ENCODE measurements at regions not wholly inside any gene's neighbourhood (a gene's known extent, or its start where the extent isn't known, plus 50 kb on each side); places are given as distances from the start of the nearest gene placed in this dataset.

DNA sequence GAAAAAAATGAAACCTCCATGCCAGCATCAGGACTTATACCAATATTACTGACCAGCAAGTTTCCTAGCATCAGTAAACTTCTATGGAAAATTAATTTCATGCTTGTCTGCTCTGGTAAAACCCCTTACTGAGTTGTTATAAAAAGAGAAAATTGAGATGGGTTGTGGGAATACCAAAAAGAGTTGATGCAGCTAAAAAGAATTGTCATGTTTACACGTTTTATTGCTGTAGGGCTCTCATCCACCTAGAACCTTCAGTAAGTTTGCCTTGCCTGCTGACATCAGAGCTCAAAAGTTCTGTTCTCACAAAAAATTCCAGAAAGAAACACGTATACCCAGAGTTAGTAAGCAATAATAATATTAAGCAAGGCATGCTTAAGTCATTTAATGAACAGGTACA lies 641.3 kb upstream of the ZNF385D start:
- peaks cover 0 to 9% of the 10 kb centered on the region in 2 experiments; a peak in 2 of 4 replicates for H3K9me3 ChIP-seq (ENCODE audit: control insufficient read depth in 1 of 2, insufficient read depth in 1 of 2, low read depth in 1 of 2, low read length in 2 of 2)
- no peaks in the 10 kb centered on the region for H3K9me2 ChIP-seq (ENCODE audit: insufficient read depth)
- no peaks in the 10 kb centered on the region for H4K20me1 ChIP-seq (ENCODE audit: insufficient read depth)
- CTCF ChIA-PET: no interaction called here
- no peaks in the 10 kb centered on the region for H3K79me2 ChIP-seq (ENCODE audit: insufficient read depth, low read length)
- intact Hi-C loops (cut with micrococcal nuclease): no loop called here
- H3K27ac ChIP-seq (ENCODE audit: low read depth, low read length): no peak overlapping the region
- H3K36me3 ChIP-seq (ENCODE audit: control insufficient read depth in 1 of 2, insufficient read depth in 2 of 2, low read length in 2 of 2): no peaks in the 10 kb centered on the region
- DNase-seq (ENCODE audit: low read depth, low spot score): no peak
- no peak overlapping the region for H2AFZ ChIP-seq (ENCODE audit: low read depth, low read length, poor library complexity, severe bottlenecking)
- H3K4me1 ChIP-seq (ENCODE audit: control insufficient read depth in 1 of 2, insufficient read depth in 2 of 2, low read length in 2 of 2): no peaks in the 10 kb centered on the region
- BruUV-seq (replicated peaks): no TSS peak
- RAD21 ChIA-PET (ENCODE audit: low non-redundant PET in 1 of 2, low total read pairs in 2 of 2, uncharacterized antibody in 2 of 2, unreplicated experiment in 2 of 2): no interaction called here
- H3K4me3 ChIP-seq (replicated peaks in 1 of 2; ENCODE audit: low read depth in 1 of 2, low read length in 2 of 2): no peak overlapping the region
- H3K9ac ChIP-seq (ENCODE audit: low read length): no peak overlapping the region
- H3K4me2 ChIP-seq (ENCODE audit: low read length): no peak overlapping the region
- ATAC-seq: no peak
- POLR2A ChIA-PET: no interaction called here
- TF ChIP-seq MAX (IDR thresholded peaks at IDR 0.05) (no peak), FOSL1 (IDR thresholded peaks at IDR 0.05; ENCODE audit: low read depth) (no peak), SRF (IDR thresholded peaks at IDR 0.05; ENCODE audit: low read depth) (no peak), EGR1 (IDR thresholded peaks at IDR 0.05; ENCODE audit: low read depth) (no peak), CBX3 (IDR thresholded peaks at IDR 0.05; ENCODE audit: low read depth) (no peak), ELF1 (IDR thresholded peaks at IDR 0.05; ENCODE audit: borderline replicate concordance, low read depth) (no peak)
- no peaks in the 10 kb centered on the region for H3K27me3 ChIP-seq (ENCODE audit: insufficient read depth, low read length)

DNA sequence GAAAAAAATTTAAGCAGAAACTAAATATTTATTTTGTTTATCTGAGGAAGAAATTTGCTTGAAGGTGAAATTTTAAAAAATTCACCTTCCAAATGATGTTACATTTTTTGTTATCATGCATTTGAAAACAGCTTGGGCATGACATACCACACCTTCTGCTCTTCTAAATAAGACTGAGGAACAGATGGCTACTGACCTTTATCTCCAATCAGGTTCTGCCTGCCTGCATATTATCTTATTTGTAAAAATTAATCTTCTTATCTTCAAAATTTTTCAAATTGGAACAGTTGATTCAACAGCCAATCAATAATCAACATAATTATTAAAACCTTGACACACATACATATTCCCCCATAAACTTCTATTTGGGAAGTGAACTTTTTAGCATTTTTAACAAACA lies 641.8 kb upstream of the ZNF385D start:
- TF ChIP-seq EGR1 (IDR thresholded peaks at IDR 0.05; ENCODE audit: low read depth) (no peak), ZBTB33 (IDR thresholded peaks at IDR 0.05; ENCODE audit: extremely low read depth, insufficient replicate concordance, low read length) (no peak), EZH2phosphoT487 (IDR thresholded peaks at IDR 0.05; ENCODE audit: borderline replicate concordance) (no peak), SRF (IDR thresholded peaks at IDR 0.05; ENCODE audit: low read depth) (no peak), POLR2A (IDR thresholded peaks at IDR 0.05; ENCODE audit: borderline replicate concordance, extremely low read depth, insufficient read depth, insufficient read length) (no peak), ZFX (IDR thresholded peaks at IDR 0.05) (no peak), EZH2 (IDR thresholded peaks at IDR 0.05) (no peak), CBX3 (IDR thresholded peaks at IDR 0.05; ENCODE audit: low read depth) (no peak), FOSL1 (IDR thresholded peaks at IDR 0.05; ENCODE audit: low read depth) (no peak), ELF1 (IDR thresholded peaks at IDR 0.05; ENCODE audit: borderline replicate concordance, low read depth) (no peak), YY1 (IDR thresholded peaks at IDR 0.05; ENCODE audit: extremely low read depth, insufficient replicate concordance, low read depth, low read length) (no peak), TCF7L2 (IDR thresholded peaks at IDR 0.05; ENCODE audit: borderline replicate concordance, extremely low read depth, insufficient read depth, insufficient read length) (no peak)
- TF ChIP-seq, protein P1, sequence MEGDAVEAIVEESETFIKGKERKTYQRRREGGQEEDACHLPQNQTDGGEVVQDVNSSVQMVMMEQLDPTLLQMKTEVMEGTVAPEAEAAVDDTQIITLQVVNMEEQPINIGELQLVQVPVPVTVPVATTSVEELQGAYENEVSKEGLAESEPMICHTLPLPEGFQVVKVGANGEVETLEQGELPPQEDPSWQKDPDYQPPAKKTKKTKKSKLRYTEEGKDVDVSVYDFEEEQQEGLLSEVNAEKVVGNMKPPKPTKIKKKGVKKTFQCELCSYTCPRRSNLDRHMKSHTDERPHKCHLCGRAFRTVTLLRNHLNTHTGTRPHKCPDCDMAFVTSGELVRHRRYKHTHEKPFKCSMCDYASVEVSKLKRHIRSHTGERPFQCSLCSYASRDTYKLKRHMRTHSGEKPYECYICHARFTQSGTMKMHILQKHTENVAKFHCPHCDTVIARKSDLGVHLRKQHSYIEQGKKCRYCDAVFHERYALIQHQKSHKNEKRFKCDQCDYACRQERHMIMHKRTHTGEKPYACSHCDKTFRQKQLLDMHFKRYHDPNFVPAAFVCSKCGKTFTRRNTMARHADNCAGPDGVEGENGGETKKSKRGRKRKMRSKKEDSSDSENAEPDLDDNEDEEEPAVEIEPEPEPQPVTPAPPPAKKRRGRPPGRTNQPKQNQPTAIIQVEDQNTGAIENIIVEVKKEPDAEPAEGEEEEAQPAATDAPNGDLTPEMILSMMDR (IDR thresholded peaks at IDR 0.05 in 2 of 3, conservative IDR thresholded peaks at IDR 0.05 in 1 of 3; ENCODE audit: borderline replicate concordance in 1 of 3, insufficient read depth in 1 of 3, low read depth in 2 of 3, low read length in 2 of 3): no peak
- RAD21 ChIA-PET (ENCODE audit: low non-redundant PET in 1 of 2, low total read pairs in 2 of 2, uncharacterized antibody in 2 of 2, unreplicated experiment in 2 of 2): no interaction called here

More for the DNA sequence above, 641.8 kb upstream of the ZNF385D start:
- H3K27ac ChIP-seq (ENCODE audit: low read depth, low read length): no peak overlapping the region
- H3K9me2 ChIP-seq (ENCODE audit: insufficient read depth): no peaks in the 10 kb centered on the region
- H3K36me3 ChIP-seq (ENCODE audit: control insufficient read depth in 1 of 2, insufficient read depth in 2 of 2, low read length in 2 of 2): no peaks in the 10 kb centered on the region
- intact Hi-C loops (cut with micrococcal nuclease): no loop called here
- no peak for DNase-seq (ENCODE audit: low read depth, low spot score)
- BruUV-seq (replicated peaks): no TSS peak
- H2AFZ ChIP-seq (ENCODE audit: low read depth, low read length, poor library complexity, severe bottlenecking): no peak overlapping the region
- no peak for ATAC-seq
- H3K4me1 ChIP-seq (ENCODE audit: control insufficient read depth in 1 of 2, insufficient read depth in 2 of 2, low read length in 2 of 2): no peaks in the 10 kb centered on the region
- H3K27me3 ChIP-seq (ENCODE audit: insufficient read depth, low read length): no peaks in the 10 kb centered on the region
- no peak overlapping the region for H3K4me2 ChIP-seq (ENCODE audit: low read length)
- no peaks in the 10 kb centered on the region for H3K79me2 ChIP-seq (ENCODE audit: insufficient read depth, low read length)
- H3K9ac ChIP-seq (ENCODE audit: low read length): no peak overlapping the region
- H4K20me1 ChIP-seq (ENCODE audit: insufficient read depth): no peaks in the 10 kb centered on the region
- POLR2A ChIA-PET: no interaction called here
- CTCF ChIA-PET: no interaction called here
- no peak overlapping the region for H3K4me3 ChIP-seq (replicated peaks in 1 of 2; ENCODE audit: low read depth in 1 of 2, low read length in 2 of 2)
- peaks cover 0 to 9% of the 10 kb centered on the region in 2 experiments; a peak in 2 of 4 replicates for H3K9me3 ChIP-seq (ENCODE audit: control insufficient read depth in 1 of 2, insufficient read depth in 1 of 2, low read depth in 1 of 2, low read length in 2 of 2)
